ENCODE measurements at regions not wholly inside any gene's neighbourhood (a gene's known extent, or its start where the extent isn't known, plus 50 kb on each side); places are given as distances from the start of the nearest gene placed in this dataset.

GRCh38 chr21:35920436-35920835 lies 139.9 kb downstream of the SETD4 start:
- no peak for TF ChIP-seq CTCF (IDR thresholded peaks at IDR 0.05)
- no peak for TF ChIP-seq POLR2A (IDR thresholded peaks at IDR 0.05)

All from adrenal gland (tissue), 5 donors.